ENCODE measurements at regions not wholly inside any gene's neighbourhood (a gene's known extent, or its start where the extent isn't known, plus 50 kb on each side); places are given as distances from the start of the nearest gene placed in this dataset.

GRCh38 chr1:166630369-166630768 lies 208.9 kb upstream of the POGK start:
- no peak for TF ChIP-seq CTCF (IDR thresholded peaks at IDR 0.05 in 4 of 5, conservative IDR thresholded peaks at IDR 0.05 in 1 of 5)
- TF ChIP-seq POLR2A (IDR thresholded peaks at IDR 0.05), result no peak

All from gastrocnemius medialis (tissue), 4 donors.